Ovary (tissue), 3 donors: ENCODE measurements at regions not wholly inside any gene's neighbourhood (a gene's known extent, or its start where the extent isn't known, plus 50 kb on each side); places are given as distances from the start of the nearest gene placed in this dataset.

ENCODE experiments used
- EP300 ChIP-seq: sonication (generic); formaldehyde crosslinking; IDR thresholded peaks from one replicate; pipeline ENCODE4 v1.6.1; 2017; ENCODE audit warnings: antibody characterized with exemption
- POLR2A ChIP-seq: fragments of 450-650 bp; IDR thresholded peaks from one replicate; pipeline ENCODE4 v1.6.1; 2017; ENCODE audit warnings: antibody characterized with exemption, mild to moderate bottlenecking, moderate library complexity
- TF ChIP-seq, protein P1 (sequence below), 3 donors: fragments of 450-650 bp in 2 of 3; fragments of 200-600 bp in 1 of 3; IDR thresholded peaks; one replicate each; pipeline versions ENCODE4 v1.5.1 to v1.8.0; 2016 to 2022; ENCODE audit warnings: antibody characterized with exemption in 3 of 3, mild to moderate bottlenecking in 1 of 3
- donor health status: DM: no; HTN: no; CAD: no.

DNA sequence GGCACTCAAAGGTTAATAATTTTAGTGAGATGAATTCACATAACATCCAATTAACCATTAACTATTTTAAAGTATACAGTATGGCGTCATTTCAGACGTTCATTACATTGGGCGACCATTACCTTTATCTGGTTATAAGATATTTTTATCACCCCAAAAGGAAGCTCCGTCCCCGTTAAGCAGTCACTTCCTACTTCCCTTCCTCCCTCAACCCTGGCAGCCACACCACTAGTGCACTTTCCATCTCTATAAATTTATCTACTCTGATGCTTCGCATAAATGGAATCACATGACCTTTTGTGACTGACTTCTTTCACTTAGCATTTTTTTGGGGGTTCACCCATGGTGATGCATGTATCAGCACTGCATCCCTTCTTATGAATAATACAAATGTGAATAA is 168.3 kb upstream of the PUM3 start:
- TF ChIP-seq, protein P1, sequence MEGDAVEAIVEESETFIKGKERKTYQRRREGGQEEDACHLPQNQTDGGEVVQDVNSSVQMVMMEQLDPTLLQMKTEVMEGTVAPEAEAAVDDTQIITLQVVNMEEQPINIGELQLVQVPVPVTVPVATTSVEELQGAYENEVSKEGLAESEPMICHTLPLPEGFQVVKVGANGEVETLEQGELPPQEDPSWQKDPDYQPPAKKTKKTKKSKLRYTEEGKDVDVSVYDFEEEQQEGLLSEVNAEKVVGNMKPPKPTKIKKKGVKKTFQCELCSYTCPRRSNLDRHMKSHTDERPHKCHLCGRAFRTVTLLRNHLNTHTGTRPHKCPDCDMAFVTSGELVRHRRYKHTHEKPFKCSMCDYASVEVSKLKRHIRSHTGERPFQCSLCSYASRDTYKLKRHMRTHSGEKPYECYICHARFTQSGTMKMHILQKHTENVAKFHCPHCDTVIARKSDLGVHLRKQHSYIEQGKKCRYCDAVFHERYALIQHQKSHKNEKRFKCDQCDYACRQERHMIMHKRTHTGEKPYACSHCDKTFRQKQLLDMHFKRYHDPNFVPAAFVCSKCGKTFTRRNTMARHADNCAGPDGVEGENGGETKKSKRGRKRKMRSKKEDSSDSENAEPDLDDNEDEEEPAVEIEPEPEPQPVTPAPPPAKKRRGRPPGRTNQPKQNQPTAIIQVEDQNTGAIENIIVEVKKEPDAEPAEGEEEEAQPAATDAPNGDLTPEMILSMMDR (IDR thresholded peaks at IDR 0.05) = no peak
- TF ChIP-seq POLR2A = no peak
- TF ChIP-seq EP300 = no peak
